Nephron (organoid): ENCODE measurements at regions not wholly inside any gene's neighbourhood (a gene's known extent, or its start where the extent isn't known, plus 50 kb on each side); places are given as distances from the start of the nearest gene placed in this dataset.

Experiments
- H3K27ac Mint-ChIP-seq, 3 experiments: 2 replicates each; pipeline ENCODE4 v1.8.0; 2020; ENCODE audit warnings: mixed read lengths in 3 of 3, mild to moderate bottlenecking in 2 of 3, moderate library complexity in 1 of 3
- H3K27me3 Mint-ChIP-seq: 2 replicates; pipeline ENCODE4 v1.8.0; 2021; ENCODE audit warnings: low read depth, mild to moderate bottlenecking, moderate library complexity, mixed read lengths
- H3K36me3 Mint-ChIP-seq: 2 replicates; pipeline ENCODE4 v1.8.0; 2020; ENCODE audit warnings: low read depth, mixed read lengths
- H3K4me1 Mint-ChIP-seq: 2 replicates; pipeline ENCODE4 v1.8.0; 2020; ENCODE audit warnings: mixed read lengths
- H3K4me3 Mint-ChIP-seq, 3 experiments: 2 replicates each; pipeline ENCODE4 v1.8.0; 2020; ENCODE audit warnings: mild to moderate bottlenecking in 3 of 3, mixed read lengths in 3 of 3, moderate library complexity in 2 of 3
- H3K9me3 Mint-ChIP-seq: 2 replicates; pipeline ENCODE4 v1.8.0; 2020; ENCODE audit warnings: mixed read lengths
- CTCF ChIP-seq, 3 experiments: fragments of 200-600 bp; sonication (generic); IDR thresholded peaks; one replicate each; pipeline ENCODE4 v1.5.0; 2021; ENCODE audit warnings: antibody characterized with exemption in 3 of 3; ENCODE audit not compliant: unreplicated experiment in 3 of 3

- H3K9me3 Mint-ChIP-seq: no peaks in the 10 kb centered on the region
- no peaks in the 10 kb centered on the region for H3K4me1 Mint-ChIP-seq
- no peaks in the 10 kb centered on the region for H3K36me3 Mint-ChIP-seq
- TF ChIP-seq CTCF (IDR thresholded peaks at IDR 0.05; ENCODE audit: unreplicated experiment in 3 of 3): no peak
- no peak overlapping the region for H3K27ac Mint-ChIP-seq
- H3K27me3 Mint-ChIP-seq: no peaks in the 10 kb centered on the region
- H3K4me3 Mint-ChIP-seq: no peak overlapping the region
Observed at GRCh38 chr5:86760661-86761060, 142.9 kb downstream of the COX7C start.

GRCh38 chr5:86763929-86764328 is 146.2 kb downstream of the COX7C start:
- no peak for TF ChIP-seq CTCF (IDR thresholded peaks at IDR 0.05; ENCODE audit: unreplicated experiment in 3 of 3)
- Mint-ChIP-seq H3K36me3 (no peaks in the 10 kb centered on the region), H3K27me3 (no peaks in the 10 kb centered on the region), H3K27ac (no peak overlapping the region), H3K4me1 (no peaks in the 10 kb centered on the region), H3K4me3 (no peak overlapping the region), H3K9me3 (peaks cover 2% of the 10 kb centered on the region)

- Mint-ChIP-seq H3K27me3 (no peaks in the 10 kb centered on the region), H3K27ac (no peak overlapping the region), H3K36me3 (no peaks in the 10 kb centered on the region), H3K9me3 (peaks cover 10% of the 10 kb centered on the region), H3K4me3 (no peak overlapping the region), H3K4me1 (no peaks in the 10 kb centered on the region)
- TF ChIP-seq CTCF (IDR thresholded peaks at IDR 0.05; ENCODE audit: unreplicated experiment in 3 of 3): no peak
Observed at GRCh38 chr5:86765778-86766502, 148.2 kb downstream of the COX7C start.

- Mint-ChIP-seq H3K4me3 (no peak overlapping the region), H3K27me3 (no peaks in the 10 kb centered on the region), H3K9me3 (peaks cover 22% of the 10 kb centered on the region), H3K4me1 (no peaks in the 10 kb centered on the region), H3K36me3 (no peaks in the 10 kb centered on the region), H3K27ac (no peak overlapping the region)
- TF ChIP-seq CTCF (IDR thresholded peaks at IDR 0.05; ENCODE audit: unreplicated experiment in 3 of 3): no peak
Observed at GRCh38 chr5:86768699-86769202, 151.0 kb downstream of the COX7C start.

GRCh38 chr5:86780018-86780417 is 162.3 kb downstream of the COX7C start:
- Mint-ChIP-seq H3K4me1 (no peaks in the 10 kb centered on the region), H3K9me3 (no peaks in the 10 kb centered on the region), H3K27ac (no peak overlapping the region), H3K36me3 (no peaks in the 10 kb centered on the region), H3K27me3 (no peaks in the 10 kb centered on the region), H3K4me3 (no peak overlapping the region)
- TF ChIP-seq CTCF (IDR thresholded peaks at IDR 0.05; ENCODE audit: unreplicated experiment in 3 of 3): no peak

GRCh38 chr5:86786955-86787354 is 169.2 kb downstream of the COX7C start:
- H3K36me3 Mint-ChIP-seq: no peaks in the 10 kb centered on the region
- no peaks in the 10 kb centered on the region for H3K27me3 Mint-ChIP-seq
- TF ChIP-seq CTCF (IDR thresholded peaks at IDR 0.05; ENCODE audit: unreplicated experiment in 3 of 3): no peak
- H3K4me1 Mint-ChIP-seq: peaks cover 7% of the 10 kb centered on the region
- no peaks in the 10 kb centered on the region for H3K9me3 Mint-ChIP-seq
- H3K4me3 Mint-ChIP-seq: no peak overlapping the region
- peak overlapping the region in 1 of 3 experiments; percentile 6 for H3K27ac Mint-ChIP-seq
